Inferior parietal cortex (tissue), 1 donor: ENCODE measurements at regions not wholly inside any gene's neighbourhood (a gene's known extent, or its start where the extent isn't known, plus 50 kb on each side); places are given as distances from the start of the nearest gene placed in this dataset.
A peak's percentile ranks its signal among the peaks of the same experiment; 100 is the strongest.
"Not testable (repeated sequence)": the region's sequence is repeated elsewhere in the genome, so short reads cannot be mapped to it uniquely, and the experiment has no call there.

Source experiments
- DNase-seq: peaks from one replicate; pipeline ENCODE4 v3.0.0-alpha.2; 2016; ENCODE audit errors: extremely low spot score

DNA sequence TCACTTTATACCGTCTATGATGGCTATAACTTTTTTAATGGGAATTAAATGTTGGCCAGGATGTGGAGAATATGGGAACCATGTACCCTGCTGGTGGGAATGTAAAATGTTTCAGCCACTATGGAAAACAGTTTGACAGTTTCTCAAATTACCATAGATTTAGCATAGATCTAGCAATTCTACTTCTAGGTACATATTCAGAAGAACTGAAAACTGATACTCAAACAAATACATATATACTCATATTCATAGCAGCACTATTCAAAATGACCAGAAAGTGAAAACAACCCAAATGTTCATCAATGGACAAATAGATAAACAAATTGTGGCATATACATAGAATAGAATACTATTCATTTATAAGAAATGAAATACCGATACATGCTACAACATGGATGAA is 539.4 kb downstream of the IGSF11 start:
- no peak for DNase-seq

DNA sequence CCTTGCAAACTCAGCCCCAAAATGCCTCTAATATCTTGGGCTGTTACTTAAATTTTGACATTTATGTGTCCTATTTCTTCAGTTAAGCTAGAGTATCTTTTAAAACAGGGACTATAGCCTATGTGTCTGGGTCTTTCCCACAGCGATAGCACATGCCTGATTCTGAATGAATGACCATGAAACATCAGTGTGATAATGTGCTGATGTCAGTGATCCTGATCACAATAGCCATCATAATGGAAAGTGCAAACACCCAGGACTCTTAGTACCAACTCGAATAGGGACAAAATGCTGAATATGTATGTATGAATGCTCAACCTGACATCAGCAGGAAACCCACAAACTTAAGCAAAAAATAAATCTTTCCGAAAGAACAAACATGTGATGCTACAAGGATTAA is 537.4 kb downstream of the IGSF11 start:
- DNase-seq = no peak

DNA sequence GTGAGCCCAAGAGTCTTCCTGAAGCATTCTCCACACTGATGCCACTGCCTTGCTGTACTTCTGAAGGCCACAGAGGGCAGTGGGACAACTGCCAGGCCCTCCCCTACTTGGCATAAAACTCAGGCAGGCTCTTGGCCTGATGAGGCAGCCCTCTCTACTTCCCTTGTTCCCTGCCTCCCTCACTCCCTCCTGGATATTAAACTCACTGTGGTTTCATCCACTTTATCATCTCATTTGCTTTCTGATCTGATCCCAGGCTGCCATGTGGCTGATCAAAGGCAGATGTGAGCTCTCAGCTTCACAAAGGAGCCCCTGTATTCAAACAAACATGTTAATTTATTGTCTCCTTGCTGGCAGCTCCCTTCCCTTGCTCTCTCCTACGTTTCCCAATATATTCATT is 533.5 kb downstream of the IGSF11 start:
- DNase-seq = peak; percentile 25

GRCh38 chr3:118504906-118505305 is 529.7 kb downstream of the IGSF11 start:
- DNase-seq = no peak

- no peak for DNase-seq
These were observed 528.9 kb downstream of the IGSF11 start for GRCh38 chr3:118505784-118506183.

DNA sequence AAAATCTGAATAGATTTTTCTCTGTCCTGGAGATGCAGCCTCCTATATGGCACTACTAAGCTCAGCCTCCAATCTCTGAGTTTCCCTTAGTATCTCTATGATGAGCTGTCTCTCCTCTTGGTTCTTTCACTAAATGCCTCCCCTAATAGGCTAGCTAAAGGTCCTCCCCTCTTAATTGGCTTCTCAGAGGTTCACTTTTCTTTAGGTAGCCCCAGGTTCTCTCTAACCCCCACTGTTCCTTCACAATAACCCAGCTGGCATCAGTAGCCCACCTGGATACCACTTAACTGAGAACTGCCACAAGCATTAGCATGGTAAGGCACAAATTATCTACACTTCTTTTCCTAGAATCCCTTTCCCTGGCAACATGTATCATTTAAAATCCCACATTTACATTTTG is 523.2 kb downstream of the IGSF11 start:
- no peak for DNase-seq

- no peak for DNase-seq
These were observed 522.3 kb downstream of the IGSF11 start for GRCh38 chr3:118512301-118512700.

DNA sequence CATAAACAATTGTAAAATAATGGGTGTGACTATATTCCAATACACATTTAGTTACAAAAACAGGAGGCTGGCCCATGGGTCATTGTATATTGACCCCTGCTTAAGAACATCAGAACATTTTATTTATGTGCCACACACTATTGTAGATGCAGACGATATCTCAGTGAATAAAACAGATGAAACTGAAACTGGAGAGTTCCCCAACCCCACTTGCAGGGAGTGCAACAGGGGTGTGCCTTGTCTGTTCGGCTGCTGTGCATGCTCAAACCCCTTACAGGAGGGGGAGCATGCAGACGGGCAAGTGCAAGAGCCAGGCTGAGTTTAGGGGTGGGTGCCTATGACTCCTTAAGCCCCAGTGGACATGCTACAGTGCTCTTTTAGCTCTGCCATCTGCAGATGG is 509.6 kb downstream of the IGSF11 start:
- no peak for DNase-seq

- DNase-seq = peak; percentile 16
These were observed 507.7 kb downstream of the IGSF11 start for GRCh38 chr3:118526758-118527513.

GRCh38 chr3:118527514-118528044 is 507.1 kb downstream of the IGSF11 start:
- DNase-seq = no peak

GRCh38 chr3:118529554-118529953 is 505.1 kb downstream of the IGSF11 start:
- DNase-seq = no peak

GRCh38 chr3:118530350-118530922 is 504.2 kb downstream of the IGSF11 start:
- DNase-seq = no peak

- not testable (repeated sequence) for DNase-seq
These were observed 503.7 kb downstream of the IGSF11 start for GRCh38 chr3:118530927-118531356.

- no peak for DNase-seq
These were observed 502.8 kb downstream of the IGSF11 start for GRCh38 chr3:118531816-118532215.

DNA sequence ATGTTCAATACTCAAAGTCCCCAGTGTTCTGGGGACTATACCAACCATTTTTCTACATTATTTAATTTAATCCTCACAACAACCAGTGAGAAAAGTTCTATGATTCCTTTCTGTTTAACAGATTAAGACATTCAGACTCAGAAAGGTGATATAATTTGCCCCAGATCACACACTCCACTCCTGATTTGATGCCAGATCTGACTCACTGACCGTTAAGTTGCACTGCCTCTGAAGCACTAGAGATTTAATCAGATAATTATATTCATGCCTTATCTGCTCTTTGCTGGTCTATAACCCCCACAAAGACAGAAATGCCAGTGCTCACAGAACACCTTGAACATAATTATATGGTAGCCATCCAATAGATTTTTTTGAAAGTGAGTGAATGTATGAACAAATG is 501.0 kb downstream of the IGSF11 start:
- DNase-seq = no peak

- no peak for DNase-seq
These were observed 500.1 kb downstream of the IGSF11 start for GRCh38 chr3:118534519-118534918.

- DNase-seq = no peak
These were observed 497.9 kb downstream of the IGSF11 start for GRCh38 chr3:118536764-118537163.

GRCh38 chr3:118537454-118537853 is 497.2 kb downstream of the IGSF11 start:
- no peak for DNase-seq

DNA sequence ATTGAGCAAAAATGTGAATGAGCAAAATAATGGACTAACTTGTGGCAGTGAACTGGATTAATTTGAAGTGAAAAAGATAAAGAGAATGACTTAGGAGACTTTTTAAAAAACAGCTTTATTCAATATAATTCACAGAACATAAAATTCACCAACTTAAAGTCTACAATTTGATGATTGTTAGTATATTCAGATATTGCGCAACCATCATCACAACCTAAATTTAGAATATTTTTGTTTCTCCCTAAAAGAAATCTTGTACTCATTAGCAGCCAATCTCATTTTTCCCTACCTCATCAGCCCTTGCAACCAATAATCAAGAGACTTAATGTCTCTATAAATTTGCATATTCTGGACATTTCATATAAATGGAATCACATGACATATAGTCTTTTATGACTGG is 496.5 kb downstream of the IGSF11 start:
- no peak for DNase-seq

GRCh38 chr3:118539820-118540447 is 494.7 kb downstream of the IGSF11 start:
- not testable (repeated sequence) for DNase-seq

GRCh38 chr3:118540448-118540821 is 494.2 kb downstream of the IGSF11 start:
- DNase-seq = not testable (repeated sequence)

GRCh38 chr3:118540826-118541225 is 493.8 kb downstream of the IGSF11 start:
- no peak for DNase-seq

GRCh38 chr3:118541796-118542195 is 492.9 kb downstream of the IGSF11 start:
- DNase-seq = no peak
